H9 (cell line): ENCODE measurements at regions not wholly inside any gene's neighbourhood (a gene's known extent, or its start where the extent isn't known, plus 50 kb on each side); places are given as distances from the start of the nearest gene placed in this dataset.

Experiments
- DNase-seq: peaks from one replicate; pipeline ENCODE4 v3.0.0-alpha.2; 2017
- H2AFZ ChIP-seq: one replicate; pipeline ENCODE4 v1.6.1; 2013; ENCODE audit warnings: mild to moderate bottlenecking, low read length, control low read depth, moderate library complexity
- H2AK5ac ChIP-seq: 2 replicates; pipeline ENCODE4 v1.6.1; 2013; ENCODE audit warnings: low read length, control low read depth, mixed read lengths; ENCODE audit not compliant: insufficient read length
- H2BK120ac ChIP-seq: one replicate; pipeline ENCODE4 v1.6.1; 2013; ENCODE audit warnings: low read depth, mild to moderate bottlenecking, low read length, control low read depth, inconsistent platforms; ENCODE audit not compliant: poor library complexity, severe bottlenecking
- H2BK12ac ChIP-seq: 2 replicates; pipeline ENCODE4 v1.6.1; 2013; ENCODE audit warnings: low read length, control low read depth, mixed read lengths, low read depth; ENCODE audit not compliant: insufficient read length
- H2BK15ac ChIP-seq: 2 replicates; pipeline ENCODE4 v1.6.1; 2013; ENCODE audit warnings: low read depth, low read length, control low read depth
- H2BK20ac ChIP-seq: one replicate; pipeline ENCODE4 v1.6.1; 2013; ENCODE audit warnings: low read depth, mild to moderate bottlenecking, low read length, control low read depth, inconsistent platforms; ENCODE audit not compliant: poor library complexity, severe bottlenecking
- H2BK5ac ChIP-seq: 2 replicates; pipeline ENCODE4 v1.6.1; 2013; ENCODE audit warnings: low read length, control low read depth, mixed read lengths; ENCODE audit not compliant: insufficient read length
- H3K14ac ChIP-seq: 2 replicates; pipeline ENCODE4 v1.6.1; 2013; ENCODE audit warnings: low read length, control low read depth; ENCODE audit not compliant: insufficient read depth
- H3K18ac ChIP-seq: 2 replicates; pipeline ENCODE4 v1.6.1; 2013; ENCODE audit warnings: low read depth, mild to moderate bottlenecking, mixed read lengths, low read length, control low read depth; ENCODE audit not compliant: insufficient read length
- H3K23ac ChIP-seq: 2 replicates; pipeline ENCODE4 v1.6.1; 2013; ENCODE audit warnings: low read length, control low read depth, mixed read lengths, low read depth; ENCODE audit not compliant: insufficient read length
- H3K23me2 ChIP-seq: 2 replicates; pipeline ENCODE4 v1.6.1; 2013; ENCODE audit warnings: low read depth, mild to moderate bottlenecking, mixed read lengths, low read length, control low read depth; ENCODE audit not compliant: insufficient read length, poor library complexity, severe bottlenecking
- H3K27ac ChIP-seq: 2 replicates; pipeline ENCODE4 v1.5.1; 2013; ENCODE audit warnings: low read length, control low read depth, mixed read lengths, low read depth; ENCODE audit not compliant: insufficient read length
- H3K27me3 ChIP-seq: 2 replicates; pipeline ENCODE4 v1.6.1; 2013; ENCODE audit warnings: low read length, control low read depth, inconsistent platforms; ENCODE audit not compliant: insufficient read depth
- H3K4ac ChIP-seq: 2 replicates; pipeline ENCODE4 v1.6.1; 2013; ENCODE audit warnings: low read depth, mild to moderate bottlenecking, control low read depth, inconsistent platforms, low read length, moderate library complexity
- H3K4me1 ChIP-seq: 2 replicates; pipeline ENCODE4 v1.6.1; 2013; ENCODE audit warnings: low read length, control low read depth, inconsistent platforms; ENCODE audit not compliant: insufficient read depth
- H3K4me2 ChIP-seq: 2 replicates; pipeline ENCODE4 v1.6.1; 2013; ENCODE audit warnings: low read length, control low read depth, mixed read lengths; ENCODE audit not compliant: insufficient read length, insufficient read depth
- H3K56ac ChIP-seq: 2 replicates; pipeline ENCODE4 v1.6.1; 2013; ENCODE audit warnings: low read depth, mild to moderate bottlenecking, mixed read lengths, low read length, control low read depth; ENCODE audit not compliant: insufficient read length
- H3K79me1 ChIP-seq: 2 replicates; pipeline ENCODE4 v1.6.1; 2013; ENCODE audit warnings: low read depth, mild to moderate bottlenecking, moderate library complexity, low read length, control low read depth, inconsistent platforms; ENCODE audit not compliant: insufficient read depth, poor library complexity, severe bottlenecking
- H3K79me2 ChIP-seq: 2 replicates; pipeline ENCODE4 v1.6.1; 2013; ENCODE audit warnings: low read length, control low read depth, inconsistent platforms; ENCODE audit not compliant: insufficient read depth
- H3K9ac ChIP-seq: 2 replicates; pipeline ENCODE4 v1.6.1; 2013; ENCODE audit warnings: low read length, control low read depth, mixed read lengths; ENCODE audit not compliant: insufficient read length; ENCODE audit errors: extremely low read depth
- H3K9me3 ChIP-seq: one replicate; pipeline ENCODE4 v1.6.1; 2013; ENCODE audit warnings: low read depth, low read length, inconsistent platforms; ENCODE audit not compliant: control insufficient read depth
- H3T11ph ChIP-seq: one replicate; pipeline ENCODE4 v1.6.1; 2013; ENCODE audit warnings: mild to moderate bottlenecking, low read length, control low read depth, inconsistent platforms
- H4K20me1 ChIP-seq: one replicate; pipeline ENCODE4 v1.6.1; 2013; ENCODE audit not compliant: control insufficient read depth, insufficient read length, insufficient read depth
- H4K5ac ChIP-seq: 2 replicates; pipeline ENCODE4 v1.6.1; 2013; ENCODE audit warnings: low read depth, mild to moderate bottlenecking, mixed read lengths, low read length, control low read depth; ENCODE audit not compliant: insufficient read length
- H4K8ac ChIP-seq: replicated peaks from 2 replicates; pipeline ENCODE4 v1.6.1; 2013; ENCODE audit warnings: low read length, control low read depth, mixed read lengths, low read depth; ENCODE audit not compliant: insufficient read length
- H4K91ac ChIP-seq: 2 replicates; pipeline ENCODE4 v1.6.1; 2013; ENCODE audit warnings: low read depth, mild to moderate bottlenecking, moderate library complexity, mixed read lengths, low read length, control low read depth; ENCODE audit not compliant: insufficient read length
- H3K27ac Mint-ChIP-seq, 3 experiments: 2 replicates in 2 of 3; 3 replicates in 1 of 3; pipeline ENCODE4 v1.8.0; 2020 to 2021; ENCODE audit warnings: mixed read lengths in 3 of 3, mild to moderate bottlenecking in 1 of 3, moderate library complexity in 1 of 3
- H3K27me3 Mint-ChIP-seq: 2 replicates; pipeline ENCODE4 v1.8.0; 2021; ENCODE audit warnings: low read depth, mild to moderate bottlenecking, moderate library complexity, mixed read lengths
- H3K36me3 Mint-ChIP-seq, 3 experiments: 2 replicates in 2 of 3; 3 replicates in 1 of 3; pipeline ENCODE4 v1.8.0; 2020 to 2021; ENCODE audit warnings: low read depth in 3 of 3, mixed read lengths in 3 of 3; ENCODE audit not compliant: insufficient read depth in 1 of 3
- H3K4me1 Mint-ChIP-seq, 2 experiments: 2 replicates each; pipeline ENCODE4 v1.8.0; 2020; ENCODE audit warnings: mixed read lengths in 2 of 2
- H3K4me3 Mint-ChIP-seq, 2 experiments: 2 replicates in 1 of 2; 3 replicates in 1 of 2; pipeline ENCODE4 v1.8.0; 2020 to 2021; ENCODE audit warnings: mild to moderate bottlenecking in 2 of 2, mixed read lengths in 2 of 2, moderate library complexity in 1 of 2
- H3K9me3 Mint-ChIP-seq, 2 experiments: 2 replicates in 1 of 2; 3 replicates in 1 of 2; pipeline ENCODE4 v1.8.0; 2020; ENCODE audit warnings: mild to moderate bottlenecking in 2 of 2, mixed read lengths in 2 of 2, moderate library complexity in 1 of 2
- CTCF ChIP-seq: fragments of 200-600 bp; sonication (generic); conservative IDR thresholded peaks from 3 replicates; pipeline ENCODE4 v1.8.0; 2021; ENCODE audit warnings: antibody characterized with exemption, mild to moderate bottlenecking
- WGBS: extraction: QIAGEN DNeasy Blood & Tissue Kit; methylation state at CpG from one replicate; pipeline ENCODE4 v1.1.7; 2013; ENCODE audit warnings: missing lambda C conversion rate, low lambda C conversion rate, mixed read lengths; ENCODE audit not compliant: insufficient read length; ENCODE audit errors: extremely low coverage; 5-methylcytosine and 5-hydroxymethylcytosine counted together

- Histone ChIP-seq H2BK12ac (no peak overlapping the region), H3K23me2 (no peaks in the 10 kb centered on the region), H3K56ac (no peak overlapping the region), H3K4me2 (no peak overlapping the region), H2BK120ac (no peak overlapping the region), H4K91ac (no peak overlapping the region), H2BK20ac (no peak overlapping the region), H2AFZ (no peak overlapping the region), H2BK15ac (no peak overlapping the region), H3T11ph (no peak overlapping the region), H3K18ac (no peak overlapping the region), H4K20me1 (no peaks in the 10 kb centered on the region), H4K5ac (no peak overlapping the region), H3K23ac (no peak overlapping the region), H2AK5ac (no peak overlapping the region), H3K4me1 (peaks cover 5% of the 10 kb centered on the region; the same call in 1 of the 2 replicates), H3K14ac (no peak overlapping the region), H3K79me2 (no peaks in the 10 kb centered on the region), H3K27me3 (no peaks in the 10 kb centered on the region), H3K9me3 (no peaks in the 10 kb centered on the region), H3K9ac (no peak overlapping the region), H4K8ac (no peak overlapping the region), H3K4ac (no peak overlapping the region), H3K27ac (no peak overlapping the region), H3K79me1 (no peaks in the 10 kb centered on the region), H2BK5ac (no peak overlapping the region)
- Mint-ChIP-seq H3K9me3 (no peaks in the 10 kb centered on the region), H3K4me1 (peaks cover 40 to 43% of the 10 kb centered on the region in 2 experiments), H3K36me3 (no peaks in the 10 kb centered on the region), H3K4me3 (no peak overlapping the region), H3K27me3 (no peaks in the 10 kb centered on the region), H3K27ac (no peak overlapping the region)
- WGBS: 100% methylated on average over 1 of the region's 1 CpG
- DNase-seq: no peak
- no peak for TF ChIP-seq CTCF
Observed at GRCh38 chr16:51436742-51437141, 285.7 kb upstream of the SALL1 start.
